ENCODE measurements at regions not wholly inside any gene's neighbourhood (a gene's known extent, or its start where the extent isn't known, plus 50 kb on each side); places are given as distances from the start of the nearest gene placed in this dataset.

GRCh38 chr6:113211170-113211569 is 646.0 kb upstream of the MARCKS start:
- H3K4me3 ChIP-seq (ENCODE audit: low read depth, low read length) = no peak overlapping the region
- no peaks in the 10 kb centered on the region for H3K36me3 ChIP-seq (ENCODE audit: control insufficient read depth, insufficient read depth, low read length)

GRCh38 chr6:113219783-113220182 is 637.4 kb upstream of the MARCKS start:
- Histone ChIP-seq H3K27me3 (ENCODE audit: control insufficient read depth, insufficient read depth, low read length) (no peaks in the 10 kb centered on the region), H3K4me1 (no peaks in the 10 kb centered on the region), H3K4me3 (ENCODE audit: low read depth, low read length) (no peak overlapping the region), H3K4me2 (ENCODE audit: low read length) (no peak overlapping the region), H3K9me3 (ENCODE audit: control insufficient read depth, low read length) (no peaks in the 10 kb centered on the region), H2AFZ (no peak overlapping the region), H3K27ac (no peak overlapping the region), H3K9ac (no peak overlapping the region), H3K79me2 (no peaks in the 10 kb centered on the region), H3K36me3 (ENCODE audit: control insufficient read depth, insufficient read depth, low read length) (no peaks in the 10 kb centered on the region)
- TF ChIP-seq, protein P1, sequence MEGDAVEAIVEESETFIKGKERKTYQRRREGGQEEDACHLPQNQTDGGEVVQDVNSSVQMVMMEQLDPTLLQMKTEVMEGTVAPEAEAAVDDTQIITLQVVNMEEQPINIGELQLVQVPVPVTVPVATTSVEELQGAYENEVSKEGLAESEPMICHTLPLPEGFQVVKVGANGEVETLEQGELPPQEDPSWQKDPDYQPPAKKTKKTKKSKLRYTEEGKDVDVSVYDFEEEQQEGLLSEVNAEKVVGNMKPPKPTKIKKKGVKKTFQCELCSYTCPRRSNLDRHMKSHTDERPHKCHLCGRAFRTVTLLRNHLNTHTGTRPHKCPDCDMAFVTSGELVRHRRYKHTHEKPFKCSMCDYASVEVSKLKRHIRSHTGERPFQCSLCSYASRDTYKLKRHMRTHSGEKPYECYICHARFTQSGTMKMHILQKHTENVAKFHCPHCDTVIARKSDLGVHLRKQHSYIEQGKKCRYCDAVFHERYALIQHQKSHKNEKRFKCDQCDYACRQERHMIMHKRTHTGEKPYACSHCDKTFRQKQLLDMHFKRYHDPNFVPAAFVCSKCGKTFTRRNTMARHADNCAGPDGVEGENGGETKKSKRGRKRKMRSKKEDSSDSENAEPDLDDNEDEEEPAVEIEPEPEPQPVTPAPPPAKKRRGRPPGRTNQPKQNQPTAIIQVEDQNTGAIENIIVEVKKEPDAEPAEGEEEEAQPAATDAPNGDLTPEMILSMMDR (IDR thresholded peaks at IDR 0.05) = no peak

More at GRCh38 chr6:113211170-113211569, 646.0 kb upstream of the MARCKS start:
- TF ChIP-seq, protein P1 (IDR thresholded peaks at IDR 0.05) = no peak
- Histone ChIP-seq H2AFZ (no peak overlapping the region), H3K27ac (no peak overlapping the region), H3K4me1 (no peaks in the 10 kb centered on the region), H3K9ac (no peak overlapping the region), H3K27me3 (ENCODE audit: control insufficient read depth, insufficient read depth, low read length) (no peaks in the 10 kb centered on the region), H3K4me2 (ENCODE audit: low read length) (no peak overlapping the region), H3K79me2 (no peaks in the 10 kb centered on the region), H3K9me3 (ENCODE audit: control insufficient read depth, low read length) (no peaks in the 10 kb centered on the region)

DNA sequence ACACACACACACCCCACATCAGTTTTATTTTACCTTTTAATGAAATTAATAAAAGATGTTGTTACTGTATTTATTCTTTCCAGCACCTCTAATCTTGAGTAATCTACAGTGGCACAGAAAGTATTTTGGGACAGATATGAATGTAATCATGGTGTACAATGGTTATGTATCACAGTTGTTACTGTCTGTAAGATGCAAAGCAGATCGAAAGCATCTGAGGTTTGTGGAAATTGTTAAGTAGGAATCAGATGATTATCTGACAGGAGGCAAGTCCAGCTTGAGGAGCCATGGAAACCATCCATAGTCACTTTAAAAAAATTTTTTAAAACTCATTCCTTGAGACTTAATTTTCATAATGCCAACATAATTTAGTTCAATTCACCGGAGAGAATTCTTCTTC is 636.3 kb upstream of the MARCKS start:
- no peak overlapping the region for H3K9ac ChIP-seq
- TF ChIP-seq, protein P1 (IDR thresholded peaks at IDR 0.05) = no peak
- no peaks in the 10 kb centered on the region for H3K4me1 ChIP-seq
- H3K27me3 ChIP-seq (ENCODE audit: control insufficient read depth, insufficient read depth, low read length) = no peaks in the 10 kb centered on the region
- H2AFZ ChIP-seq = no peak overlapping the region
- no peak overlapping the region for H3K4me2 ChIP-seq (ENCODE audit: low read length)
- H3K4me3 ChIP-seq (ENCODE audit: low read depth, low read length) = no peak overlapping the region
- H3K27ac ChIP-seq = no peak overlapping the region
- no peaks in the 10 kb centered on the region for H3K79me2 ChIP-seq
- no peaks in the 10 kb centered on the region for H3K9me3 ChIP-seq (ENCODE audit: control insufficient read depth, low read length)
- no peaks in the 10 kb centered on the region for H3K36me3 ChIP-seq (ENCODE audit: control insufficient read depth, insufficient read depth, low read length)

GRCh38 chr6:113221850-113222249 is 635.3 kb upstream of the MARCKS start:
- Histone ChIP-seq H2AFZ (no peak overlapping the region), H3K36me3 (ENCODE audit: control insufficient read depth, insufficient read depth, low read length) (no peaks in the 10 kb centered on the region), H3K79me2 (no peaks in the 10 kb centered on the region), H3K4me3 (ENCODE audit: low read depth, low read length) (no peak overlapping the region), H3K27ac (no peak overlapping the region), H3K9me3 (ENCODE audit: control insufficient read depth, low read length) (no peaks in the 10 kb centered on the region), H3K4me2 (ENCODE audit: low read length) (no peak overlapping the region), H3K27me3 (ENCODE audit: control insufficient read depth, insufficient read depth, low read length) (no peaks in the 10 kb centered on the region), H3K9ac (no peak overlapping the region), H3K4me1 (no peaks in the 10 kb centered on the region)
- TF ChIP-seq, protein P1 (IDR thresholded peaks at IDR 0.05) = no peak

DNA sequence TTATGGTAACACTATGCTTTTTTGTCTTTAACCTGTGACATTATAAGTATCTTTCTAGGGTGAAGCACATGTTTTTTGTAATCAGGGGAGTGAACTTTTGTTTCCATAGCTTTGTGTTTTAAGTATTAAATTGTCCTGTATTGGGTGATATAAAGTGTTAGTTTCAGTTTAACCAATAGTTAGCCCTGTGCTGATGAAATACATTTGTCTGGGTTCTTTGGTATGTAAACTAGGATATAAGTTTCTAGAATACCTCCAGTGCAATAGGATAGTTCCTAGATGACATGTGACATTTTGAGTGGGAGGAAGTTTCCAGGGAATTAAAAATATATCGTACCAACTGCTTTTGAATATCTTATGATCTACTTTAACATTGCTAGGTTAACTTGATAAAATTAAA is 611.0 kb upstream of the MARCKS start:
- Histone ChIP-seq H3K79me2 (no peaks in the 10 kb centered on the region), H3K4me3 (ENCODE audit: low read depth, low read length) (no peak overlapping the region), H3K27me3 (ENCODE audit: control insufficient read depth, insufficient read depth, low read length) (no peaks in the 10 kb centered on the region), H3K9ac (no peak overlapping the region), H3K9me3 (ENCODE audit: control insufficient read depth, low read length) (no peaks in the 10 kb centered on the region), H3K27ac (no peak overlapping the region), H3K36me3 (ENCODE audit: control insufficient read depth, insufficient read depth, low read length) (no peaks in the 10 kb centered on the region), H3K4me1 (no peaks in the 10 kb centered on the region), H2AFZ (no peak overlapping the region), H3K4me2 (ENCODE audit: low read length) (no peak overlapping the region)
- TF ChIP-seq, protein P1 (IDR thresholded peaks at IDR 0.05) = no peak
